B cell (primary cell): ENCODE measurements at regions not wholly inside any gene's neighbourhood (a gene's known extent, or its start where the extent isn't known, plus 50 kb on each side); places are given as distances from the start of the nearest gene placed in this dataset.

ENCODE experiments used
- ATAC-seq: fragments of 200-7000 bp; cut with Tn5 transposase; one replicate; pipeline ENCODE4 v1.10.0; 2021; ENCODE audit warnings: low read depth, mild to moderate bottlenecking, moderate number of reproducible peaks, moderate library complexity
- CTCF ChIA-PET: fragments of 350-600 bp; sonication (Branson Sonifier 250); formaldehyde crosslinking; loops from one replicate; lab custom pipeline; 2021; ENCODE audit warnings: antibody characterized with exemption, inconsistent platforms; lab: Charles Lee
- POLR2A ChIA-PET: fragments of 350-600 bp; sonication (Branson Sonifier 250); formaldehyde crosslinking; loops from one replicate; lab custom pipeline; 2021; ENCODE audit warnings: antibody characterized with exemption; lab: Charles Lee
- DNase-seq: peaks from one replicate; pipeline ENCODE4 v3.0.0; 2013
- H2AFZ ChIP-seq: 2 replicates; pipeline ENCODE4 v1.6.1; 2012; ENCODE audit warnings: mild to moderate bottlenecking, low read depth, low read length; ENCODE audit not compliant: insufficient read depth, poor library complexity, severe bottlenecking
- H3K27ac ChIP-seq, 2 donors: 1 replicate in 1 of 2; 2 replicates in 1 of 2; pipeline ENCODE4 v1.5.1; 2012 to 2013; ENCODE audit warnings: low read length in 2 of 2, mild to moderate bottlenecking in 2 of 2, moderate library complexity in 1 of 2
- H3K27me3 ChIP-seq, 4 experiments: fragments of 200-600 bp in 1 of 4; sonication (generic) in 1 of 4; replicated peaks in 1 of 4; 1 replicate in 2 of 4; 2 replicates in 2 of 4; pipeline versions ENCODE4 v1.6.1 to v1.7.0; 2013 to 2016; ENCODE audit warnings: low read length in 3 of 4, mild to moderate bottlenecking in 2 of 4, mixed read lengths in 1 of 4, moderate library complexity in 1 of 4; ENCODE audit not compliant: insufficient read depth in 4 of 4, control insufficient read depth in 3 of 4; ENCODE audit errors: control extremely low read depth in 1 of 4
- H3K36me3 ChIP-seq, 2 experiments: replicated peaks in 1 of 2; 1 replicate in 1 of 2; 2 replicates in 1 of 2; pipeline versions ENCODE4 v1.6.1 to v1.7.1; 2013; ENCODE audit warnings: low read length in 1 of 2; ENCODE audit not compliant: insufficient read depth in 2 of 2, control insufficient read depth in 1 of 2; ENCODE audit errors: control extremely low read depth in 1 of 2, extremely low read depth in 1 of 2
- H3K4me1 ChIP-seq, 2 donors: fragments of 200-600 bp in 1 of 2; sonication (generic) in 1 of 2; 1 replicate in 1 of 2; 2 replicates in 1 of 2; pipeline versions ENCODE4 v1.5.1 to v1.6.1; 2013 to 2017; ENCODE audit warnings: low read length in 2 of 2; ENCODE audit not compliant: control insufficient read depth in 2 of 2, insufficient read depth in 2 of 2
- H3K4me2 ChIP-seq: replicated peaks from 2 replicates; pipeline ENCODE3; 2012; ENCODE audit warnings: mild to moderate bottlenecking, low read depth, low read length; ENCODE audit not compliant: poor library complexity, severe bottlenecking
- H3K4me3 ChIP-seq, 5 experiments: fragments of 200-600 bp in 1 of 5; sonication (generic) in 1 of 5; 1 replicate in 3 of 5; 2 replicates in 2 of 5; pipeline versions ENCODE4 v1.5.1 to v1.7.0; 2011 to 2016; ENCODE audit warnings: low read length in 4 of 5, mild to moderate bottlenecking in 4 of 5, low read depth in 2 of 5, control low read depth in 1 of 5, moderate library complexity in 1 of 5; ENCODE audit not compliant: insufficient read depth in 1 of 5; ENCODE audit errors: control extremely low read depth in 1 of 5, extremely low read depth in 1 of 5
- H3K79me2 ChIP-seq: fragments of 200-600 bp; sonication (generic); one replicate; pipeline ENCODE4 v1.6.0; 2016; ENCODE audit warnings: low read length; ENCODE audit not compliant: control insufficient read depth, insufficient read depth
- H3K9ac ChIP-seq: fragments of 200-600 bp; sonication (generic); 2 replicates; pipeline ENCODE4 v1.6.1; 2017; ENCODE audit warnings: mild to moderate bottlenecking, low read length, moderate library complexity
- H3K9me3 ChIP-seq, 3 donors: one replicate each; pipeline versions ENCODE4 v1.6.1 to v1.7.1; 2013; ENCODE audit warnings: low read length in 2 of 3; ENCODE audit not compliant: control insufficient read depth in 2 of 3, insufficient read depth in 1 of 3; ENCODE audit errors: control extremely low read depth in 1 of 3
- H4K20me1 ChIP-seq: 2 replicates; pipeline ENCODE4 v1.6.0; 2012; ENCODE audit warnings: mild to moderate bottlenecking, low read length; ENCODE audit not compliant: insufficient read depth, control insufficient read depth, poor library complexity, severe bottlenecking
- H3K27ac Mint-ChIP-seq: one replicate; pipeline ENCODE4 v1.8.0; 2021; ENCODE audit warnings: mixed read lengths
- H3K27me3 Mint-ChIP-seq: one replicate; pipeline ENCODE4 v1.8.0; 2021; ENCODE audit warnings: mixed read lengths
- H3K4me1 Mint-ChIP-seq: one replicate; pipeline ENCODE4 v1.8.0; 2021; ENCODE audit warnings: mixed read lengths
- H3K4me3 Mint-ChIP-seq: one replicate; pipeline ENCODE4 v1.8.0; 2021; ENCODE audit warnings: mixed read lengths
- H3K9me3 Mint-ChIP-seq: one replicate; pipeline ENCODE4 v1.8.0; 2022; ENCODE audit warnings: mixed read lengths; ENCODE audit not compliant: insufficient read depth
- CTCF ChIP-seq: fragments of 200-600 bp; IDR thresholded peaks from one replicate; pipeline ENCODE4 v1.8.0; 2022; ENCODE audit warnings: antibody characterized with exemption, mild to moderate bottlenecking
- EZH2 ChIP-seq: IDR thresholded peaks from 2 replicates; pipeline ENCODE4 v1.6.1; 2012; ENCODE audit warnings: borderline replicate concordance, low read depth, mild to moderate bottlenecking, moderate library complexity, low read length; ENCODE audit not compliant: insufficient read depth, poor library complexity, severe bottlenecking
- WGBS: methylation state at CpG from one replicate; pipeline ENCODE4 v1.1.5; 2013; ENCODE audit warnings: missing lambda C conversion rate; ENCODE audit not compliant: insufficient coverage; 5-methylcytosine and 5-hydroxymethylcytosine counted together
- intact Hi-C: fragments of 100-400 bp; cut with micrococcal nuclease; formaldehyde crosslinking; loops from one replicate; pipeline ENCODE4 v1.10.0; 2022

- DNase-seq (no peak), ATAC-seq (no peak)
- H3K4me1 Mint-ChIP-seq = no peaks in the 10 kb centered on the region
- Histone ChIP-seq H2AFZ (no peak overlapping the region), H3K79me2 (no peaks in the 10 kb centered on the region), H3K36me3 (no peaks in the 10 kb centered on the region), H3K4me2 (no peak overlapping the region), H3K4me1 (no peaks in the 10 kb centered on the region), H3K9me3 (no peaks in the 10 kb centered on the region), H3K27ac (no peak overlapping the region), H3K4me3 (no peak overlapping the region), H3K27me3 (no peaks in the 10 kb centered on the region), H4K20me1 (no peaks in the 10 kb centered on the region), H3K9ac (no peak overlapping the region)
- WGBS = no CpG with 5 or more reads among the region's 1 CpG
- POLR2A ChIA-PET = no interaction called here
- no peak for TF ChIP-seq EZH2
- TF ChIP-seq CTCF = no peak
- no peaks in the 10 kb centered on the region for H3K9me3 Mint-ChIP-seq
- CTCF ChIA-PET = no interaction called here
- intact Hi-C loops = no loop called here
- H3K27me3 Mint-ChIP-seq = no peaks in the 10 kb centered on the region
- H3K27ac Mint-ChIP-seq = no peak overlapping the region
- no peak overlapping the region for H3K4me3 Mint-ChIP-seq
These were observed 1354.0 kb downstream of the CDH8 start for GRCh38 chr16:60682219-60682618.

DNA sequence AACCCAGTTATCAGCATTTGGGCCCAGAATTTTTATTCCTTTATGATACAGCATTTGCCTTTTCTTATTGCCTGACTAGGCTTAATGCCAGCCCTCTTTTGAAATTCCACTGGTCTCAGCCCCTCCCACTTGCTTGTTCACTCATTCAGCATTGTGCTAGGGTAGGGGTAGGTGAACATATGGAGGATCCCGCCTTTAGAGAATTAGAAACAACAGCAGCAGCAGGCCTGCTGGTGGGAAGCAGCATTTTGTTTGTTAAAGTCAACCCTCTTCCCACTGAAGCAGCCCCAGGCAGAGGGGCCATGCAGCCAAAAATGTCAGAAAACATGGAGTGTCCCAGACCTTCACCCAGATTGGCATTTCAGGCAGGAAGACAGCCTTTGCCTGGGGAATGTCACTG is 1355.2 kb downstream of the CDH8 start:
- WGBS = no CpG with 5 or more reads among the region's 1 CpG
- TF ChIP-seq EZH2 (no peak), CTCF (no peak)
- H4K20me1 ChIP-seq = no peaks in the 10 kb centered on the region
- no peaks in the 10 kb centered on the region for H3K27me3 ChIP-seq
- H3K79me2 ChIP-seq = no peaks in the 10 kb centered on the region
- Mint-ChIP-seq H3K4me1 (no peaks in the 10 kb centered on the region), H3K27ac (no peak overlapping the region), H3K27me3 (no peaks in the 10 kb centered on the region), H3K4me3 (no peak overlapping the region), H3K9me3 (no peaks in the 10 kb centered on the region)
- H3K36me3 ChIP-seq = no peaks in the 10 kb centered on the region
- CTCF ChIA-PET = no interaction called here
- POLR2A ChIA-PET = no interaction called here
- H3K4me3 ChIP-seq = no peak overlapping the region
- no peak overlapping the region for H2AFZ ChIP-seq
- H3K9me3 ChIP-seq = no peaks in the 10 kb centered on the region
- no peaks in the 10 kb centered on the region for H3K4me1 ChIP-seq
- ATAC-seq (no peak), DNase-seq (no peak)
- no peak overlapping the region for H3K4me2 ChIP-seq
- no peak overlapping the region for H3K9ac ChIP-seq
- intact Hi-C loops = no loop called here
- no peak overlapping the region for H3K27ac ChIP-seq
